ENCODE measurements at regions not wholly inside any gene's neighbourhood (a gene's known extent, or its start where the extent isn't known, plus 50 kb on each side); places are given as distances from the start of the nearest gene placed in this dataset.

DNA sequence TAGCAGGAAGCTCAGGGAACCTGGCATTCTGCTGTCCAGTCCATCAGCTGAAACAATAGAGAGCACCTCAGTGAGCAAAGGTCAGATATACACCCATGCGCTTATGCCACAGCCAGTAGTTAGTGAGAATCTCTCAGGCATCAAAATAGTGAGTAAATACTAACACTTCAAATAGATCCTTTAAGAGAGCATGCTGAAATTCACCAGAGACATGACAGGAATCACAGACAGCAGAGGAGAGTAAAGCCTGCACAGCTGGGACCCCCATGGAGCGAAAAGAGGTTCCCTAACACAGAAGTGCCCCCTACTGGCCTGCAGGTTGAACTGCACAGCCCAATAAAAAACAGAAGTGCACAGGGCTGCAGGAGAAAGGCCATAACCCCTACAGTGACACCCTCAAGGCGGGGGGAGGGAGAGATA, 57.6 kb upstream of the ANTXRL start:
- no peak for FAIRE-seq
- no peak for DNase-seq (ENCODE audit: insufficient read length, low spot score)
- TF ChIP-seq SPI1 (IDR thresholded peaks at IDR 0.05; ENCODE audit: low read depth, low read length) (peak; percentile 55), POLR2AphosphoS5 (IDR thresholded peaks at IDR 0.05; ENCODE audit: low read depth, low read length) (no peak)

DNA sequence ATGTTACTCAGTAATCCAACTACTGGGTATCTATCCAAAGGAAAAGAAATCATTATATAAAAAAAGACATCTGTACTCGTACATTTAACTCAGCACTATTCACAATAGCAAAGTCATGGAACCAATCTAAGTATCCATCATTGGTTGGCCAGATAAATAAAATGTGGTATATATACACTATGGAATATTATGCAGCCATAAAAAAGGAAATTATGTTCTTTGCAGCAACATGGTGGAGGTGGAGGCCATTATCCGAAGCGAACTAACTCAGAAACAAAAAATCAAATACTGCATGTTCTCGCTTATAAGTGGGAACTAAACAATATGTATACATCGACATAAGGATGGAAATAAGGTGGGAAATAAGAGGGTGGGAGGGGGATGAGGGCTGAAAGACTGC, 56.2 kb upstream of the ANTXRL start:
- FAIRE-seq, result no peak
- TF ChIP-seq POLR2A (IDR thresholded peaks at IDR 0.05; ENCODE audit: low read depth, low read length) (no peak), POLR2AphosphoS5 (IDR thresholded peaks at IDR 0.05; ENCODE audit: low read depth, low read length) (no peak), PAX5 (IDR thresholded peaks at IDR 0.05; ENCODE audit: insufficient read depth, low read length, severe bottlenecking) (no peak)
- no peak for DNase-seq (ENCODE audit: insufficient read length, low spot score)

DNA sequence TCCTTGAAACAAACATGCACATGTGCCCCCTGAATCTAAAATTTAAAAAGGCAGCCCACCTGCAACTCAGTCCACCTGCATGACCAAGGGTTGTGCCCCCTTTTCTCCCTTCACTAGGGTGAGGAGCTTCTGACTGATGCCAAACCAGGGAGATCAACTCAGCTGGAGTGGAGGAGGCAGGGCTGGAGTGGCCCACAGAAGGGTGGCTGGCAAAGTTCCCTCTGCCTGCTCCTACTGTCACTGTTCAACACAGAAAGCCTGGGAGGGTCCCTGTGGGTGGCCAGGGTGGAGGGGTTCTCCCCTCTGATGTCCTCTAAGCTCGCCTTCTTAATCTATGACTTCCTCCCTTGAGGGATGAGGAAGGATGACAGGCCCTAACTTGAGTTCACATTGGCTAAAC, 55.7 kb upstream of the ANTXRL start:
- DNase-seq (ENCODE audit: insufficient read length, low spot score) (no peak), FAIRE-seq (no peak)
- TF ChIP-seq POLR2AphosphoS5 (IDR thresholded peaks at IDR 0.05; ENCODE audit: low read depth, low read length) (no peak), POLR2A (IDR thresholded peaks at IDR 0.05; ENCODE audit: low read depth, low read length) (no peak), PAX5 (IDR thresholded peaks at IDR 0.05; ENCODE audit: insufficient read depth, low read length, severe bottlenecking) (no peak), SPI1 (IDR thresholded peaks at IDR 0.05; ENCODE audit: low read depth, low read length) (no peak), POU2F2 (IDR thresholded peaks at IDR 0.05; ENCODE audit: low read depth, low read length) (no peak), TAF1 (IDR thresholded peaks at IDR 0.05; ENCODE audit: low read depth, low read length) (no peak)

- no peak for TF ChIP-seq TAF1 (IDR thresholded peaks at IDR 0.05; ENCODE audit: low read depth, low read length)
- no peak for FAIRE-seq
- DNase-seq (ENCODE audit: insufficient read length, low spot score), result no peak
These were observed 54.7 kb upstream of the ANTXRL start for GRCh38 chr10:46232084-46232483.

DNA sequence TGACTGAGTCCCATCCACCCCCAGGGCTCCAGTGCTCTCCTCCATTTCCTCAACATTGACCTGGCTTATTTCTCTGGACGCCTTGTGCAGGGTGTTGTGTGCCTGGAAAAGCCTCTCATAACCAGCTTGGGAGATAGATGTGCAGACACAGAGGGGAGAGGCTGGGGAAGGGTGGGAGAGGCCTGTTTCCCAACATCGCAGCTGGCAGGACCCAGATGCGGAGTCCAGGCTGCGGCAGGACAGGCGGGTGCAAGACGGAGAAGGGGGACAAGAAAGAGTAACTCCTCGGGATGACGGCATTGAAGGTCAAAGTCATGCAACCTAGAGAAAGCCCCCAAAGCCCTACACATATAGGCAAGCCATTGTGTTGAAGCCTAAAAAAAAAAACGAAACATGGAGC, 54.1 kb upstream of the ANTXRL start:
- no peak for DNase-seq (ENCODE audit: insufficient read length, low spot score)
- FAIRE-seq, result no peak
- TF ChIP-seq POLR2A (IDR thresholded peaks at IDR 0.05; ENCODE audit: low read depth, low read length), result no peak
- TF ChIP-seq PAX5 (IDR thresholded peaks at IDR 0.05; ENCODE audit: insufficient read depth, low read length, severe bottlenecking), result no peak
- no peak for TF ChIP-seq POLR2AphosphoS5 (IDR thresholded peaks at IDR 0.05; ENCODE audit: low read depth, low read length)
- TF ChIP-seq TAF1 (IDR thresholded peaks at IDR 0.05; ENCODE audit: low read depth, low read length), result no peak
- no peak for TF ChIP-seq POU2F2 (IDR thresholded peaks at IDR 0.05; ENCODE audit: low read depth, low read length)
- no peak for TF ChIP-seq SPI1 (IDR thresholded peaks at IDR 0.05; ENCODE audit: low read depth, low read length)

GRCh38 chr10:46233181-46233580, 53.6 kb upstream of the ANTXRL start:
- DNase-seq (ENCODE audit: insufficient read length, low spot score), result no peak
- TF ChIP-seq POLR2A (IDR thresholded peaks at IDR 0.05; ENCODE audit: low read depth, low read length) (no peak), SPI1 (IDR thresholded peaks at IDR 0.05; ENCODE audit: low read depth, low read length) (no peak), POU2F2 (IDR thresholded peaks at IDR 0.05; ENCODE audit: low read depth, low read length) (no peak), POLR2AphosphoS5 (IDR thresholded peaks at IDR 0.05; ENCODE audit: low read depth, low read length) (no peak), PAX5 (IDR thresholded peaks at IDR 0.05; ENCODE audit: insufficient read depth, low read length, severe bottlenecking) (no peak), TAF1 (IDR thresholded peaks at IDR 0.05; ENCODE audit: low read depth, low read length) (no peak)
- FAIRE-seq, result no peak

DNA sequence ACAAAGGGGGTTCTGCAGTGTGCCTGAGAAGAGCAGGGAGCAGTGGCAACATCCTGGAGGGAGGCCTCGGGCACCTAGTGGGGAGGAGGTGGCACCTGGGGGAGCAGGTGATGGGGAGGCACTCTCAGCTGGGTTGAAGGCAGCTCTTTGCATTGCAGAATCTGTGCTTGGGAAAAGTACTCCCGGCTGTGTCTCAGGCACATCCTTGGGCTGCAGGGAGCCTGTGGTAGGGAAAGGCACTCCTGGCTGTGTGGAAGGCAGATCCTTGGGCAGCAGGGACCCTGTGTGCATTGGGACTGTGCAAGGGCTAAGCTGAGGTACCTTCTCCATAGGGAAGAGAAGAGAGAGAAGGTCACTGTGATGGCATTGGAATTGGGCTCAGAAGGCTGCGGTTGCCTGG, 52.8 kb upstream of the ANTXRL start:
- FAIRE-seq, result no peak
- TF ChIP-seq POLR2A (IDR thresholded peaks at IDR 0.05; ENCODE audit: low read depth, low read length) (no peak), PAX5 (IDR thresholded peaks at IDR 0.05; ENCODE audit: insufficient read depth, low read length, severe bottlenecking) (no peak), POU2F2 (IDR thresholded peaks at IDR 0.05; ENCODE audit: low read depth, low read length) (no peak), TAF1 (IDR thresholded peaks at IDR 0.05; ENCODE audit: low read depth, low read length) (no peak), POLR2AphosphoS5 (IDR thresholded peaks at IDR 0.05; ENCODE audit: low read depth, low read length) (no peak), SPI1 (IDR thresholded peaks at IDR 0.05; ENCODE audit: low read depth, low read length) (no peak)
- DNase-seq (ENCODE audit: insufficient read length, low spot score), result no peak

DNA sequence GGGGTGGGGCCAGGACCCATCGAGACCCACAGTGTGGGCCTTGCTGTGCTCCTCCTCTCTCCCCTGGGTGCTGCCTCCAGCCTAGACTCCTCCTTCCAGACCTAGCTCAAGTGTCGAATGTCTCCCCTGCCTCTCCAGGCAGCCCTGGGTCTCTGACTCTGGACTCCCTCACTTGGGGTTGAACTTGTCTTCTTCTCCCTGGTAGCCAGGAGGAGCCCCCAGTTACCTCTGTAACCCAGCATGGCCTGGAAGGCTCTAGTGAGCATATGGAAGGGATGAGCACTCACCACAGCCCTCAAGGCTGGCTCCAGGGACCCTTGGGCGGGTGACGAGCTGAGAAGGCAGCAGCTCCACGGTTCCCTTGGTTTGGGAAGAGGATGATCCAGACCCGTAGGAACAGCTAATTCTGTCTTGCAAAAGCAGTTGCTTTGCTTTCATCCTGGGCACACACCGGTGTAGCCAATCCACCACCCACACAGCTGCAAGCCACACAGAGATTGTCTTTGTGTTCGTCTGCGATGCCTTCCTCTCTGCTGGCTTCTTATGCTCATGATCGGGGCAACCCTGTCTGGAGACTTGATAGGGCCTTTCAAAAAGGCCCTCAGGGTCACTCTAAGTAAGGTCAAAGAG, 52.3 kb upstream of the ANTXRL start:
- TF ChIP-seq POLR2A (IDR thresholded peaks at IDR 0.05; ENCODE audit: low read depth, low read length) (no peak), TAF1 (IDR thresholded peaks at IDR 0.05; ENCODE audit: low read depth, low read length) (no peak), POU2F2 (IDR thresholded peaks at IDR 0.05; ENCODE audit: low read depth, low read length) (no peak), SPI1 (IDR thresholded peaks at IDR 0.05; ENCODE audit: low read depth, low read length) (no peak), PAX5 (IDR thresholded peaks at IDR 0.05; ENCODE audit: insufficient read depth, low read length, severe bottlenecking) (no peak), POLR2AphosphoS5 (IDR thresholded peaks at IDR 0.05; ENCODE audit: low read depth, low read length) (no peak)
- DNase-seq (ENCODE audit: insufficient read length, low spot score), result no peak
- no peak for FAIRE-seq

GRCh38 chr10:46235705-46236545, 50.9 kb upstream of the ANTXRL start:
- no peak for FAIRE-seq
- no peak for TF ChIP-seq POLR2A (IDR thresholded peaks at IDR 0.05; ENCODE audit: low read depth, low read length)
- TF ChIP-seq POLR2AphosphoS5 (IDR thresholded peaks at IDR 0.05; ENCODE audit: low read depth, low read length), result no peak
- TF ChIP-seq SPI1 (IDR thresholded peaks at IDR 0.05; ENCODE audit: low read depth, low read length), result no peak
- TF ChIP-seq PAX5 (IDR thresholded peaks at IDR 0.05; ENCODE audit: insufficient read depth, low read length, severe bottlenecking), result no peak
- no peak for TF ChIP-seq POU2F2 (IDR thresholded peaks at IDR 0.05; ENCODE audit: low read depth, low read length)
- no peak for TF ChIP-seq TAF1 (IDR thresholded peaks at IDR 0.05; ENCODE audit: low read depth, low read length)
- DNase-seq (ENCODE audit: insufficient read length, low spot score), result no peak

DNA sequence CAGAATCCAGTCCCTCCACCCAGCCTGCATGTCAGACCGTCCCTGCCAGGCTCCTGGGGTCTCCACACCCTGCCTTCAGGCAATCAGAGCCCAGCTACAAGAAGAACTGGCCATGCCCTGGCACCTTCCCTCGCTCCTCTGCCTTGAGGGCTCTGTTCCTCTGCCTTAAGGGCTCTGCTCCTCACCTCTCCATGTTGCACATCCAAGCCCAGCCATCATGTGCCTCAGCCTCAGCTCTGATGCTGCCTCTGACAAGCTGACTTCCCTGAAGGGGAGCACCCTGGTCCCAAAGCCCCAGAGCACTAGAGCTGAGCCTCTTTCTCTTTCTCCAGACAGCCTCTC, 50.3 kb upstream of the ANTXRL start:
- DNase-seq (ENCODE audit: insufficient read length, low spot score) (no peak), FAIRE-seq (no peak)

More for the DNA sequence above, 50.3 kb upstream of the ANTXRL start:
- TF ChIP-seq TAF1 (IDR thresholded peaks at IDR 0.05; ENCODE audit: low read depth, low read length), result no peak

Measured in GM12891 (cell line).